ENCODE measurements at regions not wholly inside any gene's neighbourhood (a gene's known extent, or its start where the extent isn't known, plus 50 kb on each side); places are given as distances from the start of the nearest gene placed in this dataset.

DNA sequence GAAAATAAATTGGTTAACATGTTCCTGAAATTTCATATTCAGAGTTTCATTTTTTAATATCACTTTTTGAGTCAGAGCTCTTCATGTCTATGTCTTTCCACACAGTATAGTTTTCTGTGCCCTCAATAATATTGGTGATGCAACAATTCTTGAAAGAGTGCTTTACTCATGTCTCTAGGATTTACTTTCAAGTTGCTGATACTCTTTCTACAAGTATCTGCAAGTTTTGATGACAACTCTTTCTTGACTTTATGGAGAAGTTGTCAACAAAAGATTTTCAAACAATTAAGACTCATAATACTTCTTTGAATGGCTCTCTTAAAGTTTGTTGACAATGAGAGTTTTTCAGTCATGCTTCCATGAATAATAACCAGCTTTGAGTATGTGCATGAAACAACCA, 561.7 kb downstream of the DIAPH3 start:
- DNase-seq = no peak

DNA sequence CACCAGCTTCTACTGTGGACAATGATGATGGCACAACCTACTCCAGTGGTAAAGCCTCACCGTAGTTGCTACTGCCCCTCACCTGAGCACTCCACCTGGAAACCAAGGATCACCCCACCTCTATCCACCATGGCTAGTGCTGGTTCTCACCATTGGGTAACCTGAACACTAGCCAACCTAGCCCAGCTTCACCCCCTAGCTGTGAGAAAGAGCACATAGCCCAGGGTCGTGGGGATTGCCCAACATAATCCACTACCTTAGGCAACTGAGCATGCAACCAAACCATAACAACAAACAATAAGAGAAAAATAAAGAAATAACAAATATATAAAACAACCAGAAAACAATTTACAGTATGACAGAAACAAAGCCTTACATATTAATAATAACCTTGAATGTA, 560.1 kb downstream of the DIAPH3 start:
- no peak for DNase-seq

DNA sequence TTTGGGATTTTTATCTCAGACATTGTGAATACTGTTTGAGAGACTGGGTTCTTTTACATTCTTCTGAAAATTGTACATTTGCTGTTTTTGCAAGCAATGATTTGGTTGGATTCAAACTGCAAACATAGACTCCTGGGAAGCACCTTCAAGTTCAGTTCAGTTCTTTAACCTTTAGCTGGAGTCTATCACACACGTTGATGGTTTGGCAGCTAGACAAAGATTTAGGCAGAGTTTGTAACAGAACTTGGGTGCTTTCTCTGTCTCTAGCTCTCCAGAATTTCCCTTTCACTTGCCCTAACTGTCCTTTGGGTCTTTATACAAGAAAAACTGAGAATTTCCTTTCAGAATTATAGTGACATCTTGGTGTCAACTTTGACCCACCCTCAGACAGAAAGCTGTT, 556.6 kb downstream of the DIAPH3 start:
- no peak for DNase-seq

GRCh38 chr13:59607780-59608233, 555.9 kb downstream of the DIAPH3 start:
- DNase-seq = no peak

- no peak for DNase-seq
These were observed 554.3 kb downstream of the DIAPH3 start for GRCh38 chr13:59609421-59609820.
